C4-2B (cell line): ENCODE measurements at regions not wholly inside any gene's neighbourhood (a gene's known extent, or its start where the extent isn't known, plus 50 kb on each side); places are given as distances from the start of the nearest gene placed in this dataset.
"Not testable (repeated sequence)": the region's sequence is repeated elsewhere in the genome, so short reads cannot be mapped to it uniquely, and the experiment has no call there.

Experiments used
- H3K27ac ChIP-seq: fragments of 450-650 bp; 2 replicates; pipeline ENCODE4 v1.5.1; 2017
- ZFX ChIP-seq: fragments of 450-650 bp; IDR thresholded peaks from 2 replicates; pipeline ENCODE4 v1.6.1; 2017
- TF ChIP-seq, protein P1 (sequence below): fragments of 450-650 bp; conservative IDR thresholded peaks from 2 replicates; pipeline ENCODE4 v1.5.1; 2017; ENCODE audit warnings: mild to moderate bottlenecking

DNA sequence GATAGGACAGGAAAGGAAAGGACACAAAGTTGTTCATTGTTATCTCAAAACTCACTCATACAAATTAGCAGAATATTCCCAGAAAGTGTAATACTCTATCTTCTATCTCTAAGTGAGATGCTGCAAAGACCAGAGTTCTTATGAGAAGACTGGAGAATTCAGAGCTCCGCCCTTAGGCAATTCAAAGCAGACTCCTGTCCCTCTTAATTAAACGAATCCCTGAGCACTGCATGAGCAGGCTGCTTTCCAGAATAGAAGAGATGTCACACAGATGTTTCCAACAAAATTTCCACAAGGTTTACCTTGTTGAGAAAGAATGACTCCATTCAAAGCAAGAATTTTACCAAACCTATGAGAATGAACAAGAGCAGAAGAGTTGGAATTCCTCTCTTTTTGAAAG lies 630.8 kb upstream of the INTU start:
- H3K27ac ChIP-seq: no peak overlapping the region
- no peak for TF ChIP-seq ZFX
- TF ChIP-seq, protein P1, sequence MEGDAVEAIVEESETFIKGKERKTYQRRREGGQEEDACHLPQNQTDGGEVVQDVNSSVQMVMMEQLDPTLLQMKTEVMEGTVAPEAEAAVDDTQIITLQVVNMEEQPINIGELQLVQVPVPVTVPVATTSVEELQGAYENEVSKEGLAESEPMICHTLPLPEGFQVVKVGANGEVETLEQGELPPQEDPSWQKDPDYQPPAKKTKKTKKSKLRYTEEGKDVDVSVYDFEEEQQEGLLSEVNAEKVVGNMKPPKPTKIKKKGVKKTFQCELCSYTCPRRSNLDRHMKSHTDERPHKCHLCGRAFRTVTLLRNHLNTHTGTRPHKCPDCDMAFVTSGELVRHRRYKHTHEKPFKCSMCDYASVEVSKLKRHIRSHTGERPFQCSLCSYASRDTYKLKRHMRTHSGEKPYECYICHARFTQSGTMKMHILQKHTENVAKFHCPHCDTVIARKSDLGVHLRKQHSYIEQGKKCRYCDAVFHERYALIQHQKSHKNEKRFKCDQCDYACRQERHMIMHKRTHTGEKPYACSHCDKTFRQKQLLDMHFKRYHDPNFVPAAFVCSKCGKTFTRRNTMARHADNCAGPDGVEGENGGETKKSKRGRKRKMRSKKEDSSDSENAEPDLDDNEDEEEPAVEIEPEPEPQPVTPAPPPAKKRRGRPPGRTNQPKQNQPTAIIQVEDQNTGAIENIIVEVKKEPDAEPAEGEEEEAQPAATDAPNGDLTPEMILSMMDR: no peak

DNA sequence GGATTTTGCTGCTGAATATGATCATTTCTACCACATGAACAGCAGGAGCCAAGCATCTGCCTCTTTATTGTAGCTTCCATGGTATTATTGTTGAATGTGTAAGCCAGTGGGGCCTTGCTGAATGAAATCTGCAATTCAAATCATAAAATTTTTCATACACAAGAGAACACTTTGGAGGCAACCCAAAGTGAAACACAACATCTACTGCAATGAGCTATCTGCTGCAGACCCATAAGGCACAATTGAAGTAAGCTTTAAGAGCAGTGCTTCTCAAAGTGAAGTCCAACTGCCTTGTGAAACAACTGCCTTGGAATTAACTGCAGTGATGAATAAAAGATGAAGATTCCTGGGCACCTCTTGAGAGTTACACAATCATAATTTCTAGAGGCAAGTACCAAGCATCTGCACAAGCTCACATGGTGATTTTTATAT lies 626.3 kb upstream of the INTU start:
- no peak for TF ChIP-seq ZFX
- TF ChIP-seq, protein P1: no peak
- H3K27ac ChIP-seq: no peak overlapping the region

DNA sequence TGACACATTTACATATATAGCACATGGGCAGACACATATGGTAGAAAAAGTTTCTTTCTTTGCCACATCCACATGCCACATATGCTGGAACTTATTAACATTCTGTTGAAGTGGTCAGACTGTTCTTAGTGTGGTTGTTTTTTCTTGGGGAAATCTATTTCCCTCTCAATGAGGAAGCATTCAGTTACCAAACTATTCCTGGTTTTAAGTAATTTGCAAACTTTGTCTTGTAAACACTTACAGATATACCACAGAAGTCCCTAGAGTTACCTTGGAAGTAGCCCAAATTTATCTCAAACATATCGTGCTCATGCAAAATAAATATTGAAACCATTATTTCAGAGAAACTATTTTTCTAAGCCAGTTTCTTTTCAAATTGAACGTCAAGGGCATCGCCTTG lies 625.5 kb upstream of the INTU start:
- TF ChIP-seq ZFX: no peak
- TF ChIP-seq, protein P1: no peak
- H3K27ac ChIP-seq: no peak overlapping the region; the same call in 1 of the 2 replicates

DNA sequence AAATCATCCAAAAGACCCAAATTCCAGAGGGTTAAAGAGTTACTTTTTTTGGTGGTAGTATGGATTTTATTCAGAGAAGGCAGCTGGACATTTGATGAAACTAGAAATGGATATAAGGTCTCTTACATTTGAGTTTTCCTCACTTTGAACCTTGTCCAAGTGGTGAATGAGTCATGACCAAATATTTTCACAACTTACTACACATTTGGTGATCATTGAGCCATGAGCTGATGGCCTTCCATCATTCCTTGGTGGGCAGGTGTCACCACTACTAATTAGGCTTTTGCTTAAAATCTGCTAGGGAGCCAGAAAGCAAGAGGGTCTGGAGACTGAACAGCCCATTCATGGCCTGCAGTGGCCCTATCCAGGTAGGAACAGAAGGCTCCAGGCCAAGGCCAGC lies 620.2 kb upstream of the INTU start:
- TF ChIP-seq, protein P1: no peak
- no peak for TF ChIP-seq ZFX
- H3K27ac ChIP-seq: no peak overlapping the region

DNA sequence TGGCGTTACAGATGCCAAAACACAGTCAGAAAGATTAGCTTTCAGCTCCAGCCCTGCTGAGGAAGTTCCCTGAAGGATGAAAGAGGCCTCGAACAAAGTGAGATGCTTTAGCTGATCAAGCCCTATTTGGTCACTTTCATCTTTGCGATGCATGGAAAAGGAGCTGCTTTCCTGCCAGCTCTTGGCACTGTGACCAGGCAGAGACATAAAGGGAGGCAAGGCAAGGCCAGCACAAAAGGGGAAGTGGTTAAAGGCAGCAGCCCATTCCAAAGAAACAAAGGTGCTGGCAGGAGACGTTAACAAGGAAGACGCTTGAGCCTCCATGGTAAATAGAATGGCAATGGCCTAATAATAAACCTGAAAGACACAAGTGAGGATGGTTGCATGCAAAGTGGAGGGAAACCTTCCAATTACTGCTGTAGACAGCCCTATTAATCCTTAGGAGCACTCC lies 617.1 kb upstream of the INTU start:
- H3K27ac ChIP-seq: no peak overlapping the region
- TF ChIP-seq, protein P1: no peak
- no peak for TF ChIP-seq ZFX

DNA sequence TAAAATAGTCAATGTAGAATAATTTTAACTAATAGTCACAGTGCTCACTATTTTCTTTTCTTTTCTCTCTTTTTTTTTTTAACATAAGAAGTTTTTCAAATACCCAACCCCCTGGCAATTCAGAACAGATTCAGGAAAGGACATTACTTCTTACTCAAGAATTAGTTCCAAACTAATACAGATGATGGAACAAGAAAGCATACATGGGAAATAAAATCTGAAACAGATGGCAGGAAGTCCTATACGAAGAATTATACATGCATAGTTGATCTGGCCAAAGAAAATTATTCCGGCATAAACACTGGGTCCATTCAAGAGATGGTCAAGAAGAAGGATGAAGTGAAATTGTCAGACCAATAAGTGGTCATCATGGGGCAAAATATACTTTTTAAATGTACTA lies 614.4 kb upstream of the INTU start:
- no peak for TF ChIP-seq ZFX
- TF ChIP-seq, protein P1: no peak
- no peak overlapping the region for H3K27ac ChIP-seq

DNA sequence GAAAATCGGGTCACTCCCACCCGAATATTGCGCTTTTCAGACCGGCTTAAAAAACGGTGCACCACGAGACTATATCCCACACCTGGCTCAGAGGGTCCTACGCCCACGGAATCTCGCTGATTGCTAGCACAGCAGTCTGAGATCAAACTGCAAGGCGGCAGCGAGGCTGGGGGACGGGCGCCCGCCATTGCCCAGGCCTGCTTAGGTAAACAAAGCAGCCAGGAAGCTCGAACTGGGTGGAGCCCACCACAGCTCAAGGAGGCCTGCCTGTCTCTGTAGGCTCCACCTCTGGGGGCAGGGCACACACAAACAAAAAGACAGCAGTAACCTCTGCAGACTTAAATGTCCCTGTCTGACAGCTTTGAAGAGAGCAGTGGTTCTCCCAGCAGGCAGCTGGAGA lies 611.9 kb upstream of the INTU start:
- H3K27ac ChIP-seq: not testable (repeated sequence)

DNA sequence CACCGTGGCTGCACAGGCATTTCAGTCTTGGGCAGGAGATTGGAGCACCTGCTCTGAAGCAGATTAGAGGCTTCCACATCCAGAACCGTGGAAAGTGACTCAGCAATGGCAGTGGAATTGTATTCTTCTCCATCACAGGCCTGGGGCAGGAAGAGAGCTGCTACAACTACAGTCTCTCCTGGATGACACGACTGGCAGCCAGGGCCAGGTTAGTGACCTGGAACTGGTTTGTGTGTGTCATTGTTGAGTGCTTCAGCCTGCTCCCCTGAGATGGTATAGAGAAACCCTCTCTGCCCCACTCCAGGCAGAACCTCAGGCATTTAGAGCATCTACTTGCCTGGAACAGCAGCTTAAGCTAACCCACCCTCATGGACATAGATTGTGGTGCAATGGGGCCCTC lies 596.5 kb upstream of the INTU start:
- no peak for TF ChIP-seq ZFX
- TF ChIP-seq, protein P1: no peak
- H3K27ac ChIP-seq: no peak overlapping the region
